ENCODE measurements at regions not wholly inside any gene's neighbourhood (a gene's known extent, or its start where the extent isn't known, plus 50 kb on each side); places are given as distances from the start of the nearest gene placed in this dataset.
A peak's percentile ranks its signal among the peaks of the same experiment; 100 is the strongest.

DNA sequence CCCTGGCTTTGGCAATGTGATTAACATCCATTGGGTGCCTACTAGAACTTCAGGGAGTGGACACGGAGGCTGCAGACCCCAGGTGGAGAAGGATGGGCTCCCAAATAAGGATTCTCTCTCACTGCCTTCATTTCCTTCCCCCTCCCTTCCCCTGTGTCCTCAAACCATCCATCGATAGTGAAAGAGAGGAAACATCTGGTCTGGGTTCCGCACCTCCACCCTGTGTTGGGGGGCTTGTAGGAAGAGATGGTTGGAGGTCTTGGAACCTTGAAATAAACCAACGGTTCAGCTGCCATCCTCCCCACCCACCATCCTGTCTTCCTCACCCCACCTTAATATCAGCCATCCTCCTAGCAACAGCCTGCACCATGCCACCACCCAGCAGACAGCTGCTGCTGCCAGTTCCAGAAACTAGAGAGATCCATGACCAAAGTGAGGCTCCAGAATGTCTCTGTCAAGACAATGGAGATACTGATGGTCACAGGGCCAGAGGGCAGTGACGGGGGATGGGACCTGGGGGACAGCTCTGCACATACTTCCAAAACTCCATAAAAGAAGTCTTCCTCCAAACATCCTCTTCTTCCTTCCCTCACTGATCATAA, 153.1 kb upstream of the CCND2 start:
- no peak for DNase-seq (ENCODE audit: insufficient read length, low spot score)

DNA sequence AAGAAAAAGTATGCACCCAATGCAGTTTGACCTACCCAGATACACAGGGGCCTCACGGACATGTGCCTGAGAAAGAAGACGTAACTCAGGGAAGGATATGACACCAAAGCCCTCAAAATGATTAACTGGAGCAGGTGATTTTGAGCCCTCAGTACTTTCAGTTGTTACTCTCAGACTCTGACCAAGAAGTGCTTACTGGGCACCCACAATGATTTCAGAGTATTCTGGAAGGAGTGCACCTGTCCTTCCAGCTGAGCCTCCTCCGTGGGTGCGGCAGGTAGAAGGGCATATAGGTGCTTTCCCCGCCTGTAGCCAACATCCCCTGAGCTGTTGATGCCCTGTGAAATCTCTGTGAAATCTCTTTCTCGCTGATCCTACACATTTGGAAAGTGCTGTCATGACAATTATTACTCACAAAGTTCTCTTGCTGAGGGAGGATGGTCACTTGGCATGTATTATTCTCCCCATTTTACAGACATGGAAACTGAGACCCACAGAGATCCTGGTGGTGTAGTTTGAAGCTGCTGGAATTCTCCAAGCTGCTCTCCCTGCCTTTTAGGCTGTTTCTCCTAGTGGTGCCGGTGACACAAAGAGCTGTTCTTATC, 154.3 kb upstream of the CCND2 start:
- no peak for FAIRE-seq
- DNase-seq (ENCODE audit: insufficient read length, low spot score) = no peak
- no peak for TF ChIP-seq POLR2A (IDR thresholded peaks at IDR 0.05; ENCODE audit: low read depth, low read length)

More for the DNA sequence above, 153.1 kb upstream of the CCND2 start:
- TF ChIP-seq POLR2A (IDR thresholded peaks at IDR 0.05; ENCODE audit: low read depth, low read length) = no peak
- no peak for FAIRE-seq

DNA sequence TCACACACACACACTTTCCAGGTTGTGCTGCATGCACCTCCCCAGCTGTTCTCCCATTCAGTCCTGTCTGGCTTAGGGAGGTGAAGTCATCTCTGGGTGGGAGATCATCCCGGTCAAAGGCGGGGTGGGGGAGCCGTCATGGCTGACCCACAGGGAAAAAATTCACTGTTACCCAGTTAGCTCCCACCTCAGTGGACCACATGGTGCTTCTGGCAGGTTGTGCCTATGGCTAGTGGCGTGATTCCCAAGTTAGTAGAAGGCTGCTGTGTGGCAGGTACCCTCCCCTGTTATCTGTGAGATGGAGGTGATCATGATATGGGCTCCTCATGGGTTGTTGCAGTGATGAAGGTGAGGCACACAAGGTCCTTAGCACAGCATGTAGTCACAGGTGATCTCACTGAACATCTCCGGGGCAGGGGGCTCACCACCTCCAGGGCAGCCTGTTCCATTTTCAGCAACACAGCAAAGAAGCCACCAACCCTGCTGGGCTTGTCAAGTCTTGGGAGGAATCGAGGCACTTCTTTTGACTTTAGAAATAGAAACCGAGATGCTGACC, 154.9 kb upstream of the CCND2 start:
- no peak for DNase-seq (ENCODE audit: insufficient read length, low spot score)
- no peak for FAIRE-seq
- TF ChIP-seq POLR2A (IDR thresholded peaks at IDR 0.05; ENCODE audit: low read depth, low read length) = no peak

DNA sequence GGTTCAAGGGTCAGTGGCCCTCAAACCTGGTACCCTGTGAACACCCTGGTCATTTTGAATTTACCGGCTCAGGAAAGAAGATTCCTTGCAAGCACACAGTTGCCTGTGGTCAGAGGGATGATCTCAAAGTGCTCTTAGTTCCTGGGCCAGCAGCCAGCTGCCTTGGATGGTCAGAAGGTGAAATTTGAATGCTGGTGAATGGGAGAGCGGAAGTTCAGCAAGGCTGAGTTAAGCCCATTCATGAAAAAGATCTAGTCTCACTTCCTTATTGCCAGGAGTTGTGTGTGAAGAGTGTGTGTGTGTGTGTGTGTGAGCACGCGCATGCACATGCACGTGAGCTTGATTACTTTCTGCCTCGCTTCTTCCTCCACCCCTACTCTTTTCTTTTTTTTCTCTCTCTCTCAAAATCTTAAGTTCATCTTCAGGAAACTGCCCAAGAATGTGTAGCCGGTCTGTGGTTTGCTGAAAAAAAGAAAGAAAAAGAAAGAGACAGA, 155.5 kb upstream of the CCND2 start:
- FAIRE-seq (no peak), DNase-seq (ENCODE audit: insufficient read length, low spot score) (no peak)

DNA sequence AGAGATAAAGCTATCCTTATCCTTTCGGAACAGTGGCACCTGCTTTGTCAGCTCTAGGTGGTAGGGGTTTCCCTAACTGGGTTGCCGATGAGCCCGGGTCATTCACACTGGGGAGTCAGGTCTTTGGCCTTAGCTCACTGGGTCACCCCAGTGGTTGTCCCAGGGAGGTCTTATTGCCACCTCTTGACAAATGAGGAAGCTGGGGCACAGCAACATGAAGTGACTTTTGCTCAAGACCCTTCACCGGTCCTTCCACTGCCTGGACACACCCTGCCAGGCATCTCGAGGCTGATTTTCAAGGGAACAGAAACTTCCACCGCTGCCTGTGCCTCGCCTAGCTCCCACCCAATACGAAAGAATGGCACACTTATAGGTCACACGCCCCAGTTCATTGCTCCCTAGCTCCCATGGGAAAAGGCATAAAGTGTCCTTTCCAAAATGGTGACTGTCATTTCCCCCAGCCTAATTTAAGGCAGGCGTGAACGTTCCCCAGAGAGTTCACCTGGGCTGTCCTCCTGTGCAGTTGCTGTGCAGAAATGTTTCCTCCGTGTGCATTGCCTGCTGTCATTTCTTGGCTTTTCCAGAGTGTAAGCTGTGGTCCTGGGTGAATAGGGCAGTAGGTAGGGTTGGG, 156.1 kb upstream of the CCND2 start:
- no peak for TF ChIP-seq POLR2A (IDR thresholded peaks at IDR 0.05; ENCODE audit: low read depth, low read length)
- no peak for DNase-seq (ENCODE audit: insufficient read length, low spot score)
- FAIRE-seq = no peak

More for the DNA sequence above, 155.5 kb upstream of the CCND2 start:
- no peak for TF ChIP-seq POLR2A (IDR thresholded peaks at IDR 0.05; ENCODE audit: low read depth, low read length)

DNA sequence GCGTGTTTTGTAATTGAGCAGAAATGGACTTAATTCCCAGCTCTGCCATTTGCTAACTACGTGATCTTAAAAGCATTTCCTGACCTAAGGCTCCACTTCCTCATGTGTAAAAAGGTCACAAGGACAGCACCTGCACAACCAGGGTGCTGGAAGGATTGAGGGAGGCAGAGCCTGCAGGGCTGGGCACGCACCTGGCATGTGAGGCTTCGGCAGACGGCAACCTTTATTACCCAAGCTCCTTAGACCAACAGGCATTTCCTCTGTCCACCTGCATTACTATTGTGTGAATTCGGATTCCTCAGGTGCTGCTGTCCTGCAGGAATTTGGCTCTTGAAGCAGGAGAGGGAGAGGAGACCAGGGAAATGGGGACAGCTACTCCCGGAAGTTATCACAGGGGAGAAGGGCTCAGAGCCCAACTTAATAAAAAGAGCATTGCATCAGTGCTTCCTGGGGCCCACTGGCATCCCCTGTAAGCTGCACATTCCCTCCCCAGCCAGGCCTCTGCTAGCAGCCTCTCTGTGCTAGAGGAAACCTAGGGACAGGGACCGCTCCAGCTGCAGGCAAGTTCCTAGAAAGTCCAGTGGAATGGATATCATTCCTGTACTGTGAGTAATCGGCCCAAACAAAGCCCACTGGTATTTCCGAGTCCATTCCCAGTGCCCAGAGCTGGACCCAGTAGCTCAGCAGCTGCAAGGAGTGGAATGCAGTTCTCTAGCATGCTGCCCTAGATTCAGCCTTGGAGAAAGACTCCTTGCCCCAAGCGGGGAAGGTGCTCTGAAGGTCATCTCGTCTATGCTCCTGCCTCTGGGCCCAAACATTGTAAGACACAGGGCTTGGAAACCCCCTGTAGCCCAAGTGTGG, 157.1 kb upstream of the CCND2 start:
- peak; percentile 39 for DNase-seq (ENCODE audit: insufficient read length, low spot score)
- FAIRE-seq = no peak
- no peak for TF ChIP-seq POLR2A (IDR thresholded peaks at IDR 0.05; ENCODE audit: low read depth, low read length)

DNA sequence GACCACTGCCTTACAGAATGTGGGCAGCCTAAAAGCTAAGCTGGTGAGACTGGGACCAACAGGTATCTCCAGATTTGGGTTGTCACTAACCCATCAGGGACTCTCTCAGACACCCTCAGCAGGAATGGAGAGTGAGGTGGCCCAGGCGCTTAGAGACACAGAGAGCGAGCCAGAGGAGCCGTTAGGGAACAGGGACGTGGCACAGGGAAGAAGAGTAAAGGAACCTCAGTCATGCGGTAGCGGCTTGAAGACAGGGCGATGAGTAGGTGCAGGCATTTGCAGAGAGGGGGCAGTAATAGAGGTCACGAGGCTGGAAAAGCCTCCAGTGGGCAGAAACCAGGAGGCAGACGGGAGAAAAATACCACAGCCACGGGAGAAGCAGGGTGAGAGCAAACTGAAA, 158.0 kb upstream of the CCND2 start:
- FAIRE-seq (no peak), DNase-seq (ENCODE audit: insufficient read length, low spot score) (no peak)
- TF ChIP-seq POLR2A (IDR thresholded peaks at IDR 0.05; ENCODE audit: low read depth, low read length) = no peak

DNA sequence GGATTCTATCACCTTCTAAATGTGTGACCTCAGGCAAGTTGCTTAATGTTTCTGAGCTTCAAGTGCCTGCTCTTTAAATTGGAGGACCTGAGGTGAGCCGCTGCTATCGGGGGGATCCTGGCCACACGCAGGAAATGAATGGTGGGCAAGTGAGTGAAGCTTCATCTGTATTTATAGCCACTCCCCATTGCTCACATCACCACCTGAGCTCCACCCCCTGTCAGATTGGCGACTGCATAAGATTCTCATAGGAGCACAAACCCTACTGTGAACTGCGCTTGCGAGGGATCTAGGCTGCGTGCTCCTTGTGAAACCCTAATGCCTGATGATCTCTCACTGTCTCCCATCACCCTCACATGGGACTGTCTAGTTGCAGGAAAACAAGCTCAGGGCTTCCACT, 158.6 kb upstream of the CCND2 start:
- DNase-seq (ENCODE audit: insufficient read length, low spot score) (no peak), FAIRE-seq (no peak)
- no peak for TF ChIP-seq POLR2A (IDR thresholded peaks at IDR 0.05; ENCODE audit: low read depth, low read length)

DNA sequence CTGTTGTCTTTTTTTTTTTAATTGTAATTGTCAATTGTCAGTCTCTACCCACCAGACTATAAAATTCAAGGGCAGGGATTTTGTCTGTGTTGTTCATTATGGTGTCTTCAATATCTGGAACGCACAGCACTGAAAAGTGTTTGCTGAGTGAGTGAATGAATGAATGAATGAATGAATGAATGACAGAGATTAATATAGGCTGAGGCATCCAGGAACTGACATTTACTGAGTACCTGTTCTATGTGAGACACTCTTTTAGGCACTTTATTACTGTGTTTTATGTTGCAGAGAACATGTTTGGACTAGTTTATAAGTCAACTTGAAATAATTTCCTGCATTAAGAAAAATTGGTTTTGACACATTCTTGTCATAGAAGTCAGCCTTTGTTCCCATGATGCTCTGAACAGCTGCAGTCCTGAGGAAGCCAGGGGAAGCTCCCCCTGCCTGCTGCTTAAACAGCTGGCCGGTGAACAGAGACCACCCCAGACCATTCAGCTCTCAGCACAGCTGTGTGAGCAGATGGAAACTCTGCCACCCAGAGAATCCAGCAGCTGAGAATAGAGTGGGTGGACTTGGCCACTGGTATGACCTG, 160.7 kb upstream of the CCND2 start:
- FAIRE-seq (no peak), DNase-seq (ENCODE audit: insufficient read length, low spot score) (no peak)
- no peak for TF ChIP-seq POLR2A (IDR thresholded peaks at IDR 0.05; ENCODE audit: low read depth, low read length)

DNA sequence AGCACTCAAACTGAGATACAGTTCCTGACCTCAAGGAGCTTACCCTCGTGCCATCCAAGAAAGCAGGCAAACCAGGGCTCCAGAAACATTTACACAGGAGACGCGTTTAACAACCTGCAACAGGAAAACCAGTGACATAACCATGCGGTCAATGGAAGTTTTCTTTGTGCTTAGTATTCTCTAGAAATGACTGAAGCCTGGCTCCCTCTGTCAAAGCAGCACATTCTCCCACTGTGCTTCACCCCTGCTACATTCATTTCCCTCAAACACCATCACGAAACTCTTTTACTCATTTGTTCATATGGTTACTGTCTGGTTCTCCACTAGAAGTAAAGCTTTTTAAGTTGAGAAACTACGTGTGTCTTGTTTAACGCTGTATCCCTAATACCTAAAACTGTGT, 161.3 kb upstream of the CCND2 start:
- no peak for TF ChIP-seq POLR2A (IDR thresholded peaks at IDR 0.05; ENCODE audit: low read depth, low read length)
- DNase-seq (ENCODE audit: insufficient read length, low spot score) (no peak), FAIRE-seq (no peak)

DNA sequence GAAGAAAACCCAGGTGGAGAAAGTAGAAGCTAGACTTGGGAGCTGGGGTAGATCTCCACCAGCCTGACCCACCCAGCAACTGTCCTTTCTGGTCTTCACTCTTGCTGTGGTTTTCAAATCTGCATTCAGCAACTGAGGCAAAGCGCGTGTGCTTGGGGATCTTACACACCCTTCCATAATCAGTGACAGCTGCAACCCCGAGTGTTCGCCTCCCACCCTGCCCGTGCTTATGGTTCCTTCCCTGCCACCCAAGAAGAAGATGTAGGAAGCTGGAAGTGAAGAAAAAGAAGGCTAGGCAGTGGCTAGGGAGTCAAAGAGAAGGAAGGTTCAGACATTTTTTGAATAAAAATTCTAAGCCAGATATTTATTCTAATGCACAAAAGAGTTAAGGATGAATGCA, 162.6 kb upstream of the CCND2 start:
- FAIRE-seq = no peak

DNA sequence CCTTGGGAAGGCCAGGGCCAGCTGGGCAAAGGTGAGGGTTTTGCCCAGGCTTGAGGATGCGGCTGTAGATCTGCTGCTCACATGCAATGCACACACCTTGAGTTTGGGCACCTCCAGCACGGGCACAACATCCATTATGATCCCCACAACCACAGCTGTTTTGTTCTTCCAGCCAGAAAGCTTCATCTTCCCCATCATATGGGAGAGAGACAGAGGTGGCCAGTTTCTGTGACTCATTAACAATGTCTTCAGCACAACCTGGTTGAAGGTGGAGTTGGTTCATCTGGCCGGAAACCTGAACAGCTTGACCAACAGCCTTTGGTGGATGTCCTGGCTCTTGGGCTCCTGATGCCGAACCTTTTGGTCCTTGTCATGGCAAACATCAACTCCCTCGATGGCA, 163.7 kb upstream of the CCND2 start:
- DNase-seq (ENCODE audit: insufficient read length, low spot score) (no peak), FAIRE-seq (no peak)
- no peak for TF ChIP-seq POLR2A (IDR thresholded peaks at IDR 0.05; ENCODE audit: low read depth, low read length)

More for the DNA sequence above, 162.6 kb upstream of the CCND2 start:
- no peak for TF ChIP-seq POLR2A (IDR thresholded peaks at IDR 0.05; ENCODE audit: low read depth, low read length)
- DNase-seq (ENCODE audit: insufficient read length, low spot score) = no peak

DNA sequence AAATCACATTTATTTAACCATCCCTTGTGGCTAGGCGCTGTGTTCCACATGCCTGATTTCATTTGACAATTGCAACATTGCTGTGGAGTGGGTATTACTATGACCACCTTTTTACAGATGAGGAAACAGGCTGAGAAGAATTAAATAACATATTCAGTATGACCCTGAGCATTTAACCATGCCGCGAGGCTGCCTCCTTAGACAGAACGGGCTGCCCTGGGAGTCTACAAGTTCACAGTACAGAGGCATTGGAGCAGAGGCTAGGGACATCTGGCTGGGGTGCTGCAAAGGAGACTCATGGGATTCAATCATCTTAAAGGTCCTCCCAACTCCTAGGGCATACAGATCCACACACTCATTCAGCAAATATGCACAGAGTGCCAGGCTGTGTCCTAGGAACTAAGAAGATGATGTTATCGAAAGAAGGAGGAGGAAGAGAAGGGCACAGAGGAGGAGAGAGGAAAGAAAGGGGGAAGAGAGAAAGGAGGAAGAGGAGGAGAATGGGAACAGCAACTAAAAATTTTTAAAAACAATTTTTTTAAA, 164.7 kb upstream of the CCND2 start:
- no peak for FAIRE-seq
- no peak for TF ChIP-seq POLR2A (IDR thresholded peaks at IDR 0.05; ENCODE audit: low read depth, low read length)
- no peak for DNase-seq (ENCODE audit: insufficient read length, low spot score)
